HCT116 (cell line): ENCODE measurements at regions not wholly inside any gene's neighbourhood (a gene's known extent, or its start where the extent isn't known, plus 50 kb on each side); places are given as distances from the start of the nearest gene placed in this dataset.

Experiments used
- ATAC-seq: fragments of 200-7000 bp; cut with Tn5 transposase; 2 replicates; pipeline ENCODE4 v1.9.1; 2020; ENCODE audit warnings: mild to moderate bottlenecking, moderate library complexity
- BruUV-seq: library from RNA; stranded (reverse); fragments of 400-500 nt; replicated peaks from 2 replicates; lab custom pipeline; 2021; lab: Mats Ljungman, UMichigan
- CTCF ChIA-PET: fragments of 300-600 bp; sonication (Branson Sonifier 250); formaldehyde crosslinking; loops from one replicate; lab custom pipeline; 2021; ENCODE audit warnings: antibody characterized with exemption; lab: Charles Lee
- POLR2A ChIA-PET: fragments of 300-600, 350-600 bp; sonication (Branson Sonifier 250); formaldehyde crosslinking; loops from one replicate; lab custom pipeline; 2021; ENCODE audit warnings: antibody characterized with exemption; lab: Charles Lee
- RAD21 ChIA-PET, 2 experiments: fragments of 300-600 bp; sonication (Branson Sonifier 250); formaldehyde crosslinking; loops; one replicate each; lab custom pipeline; 2023; ENCODE audit warnings: low total read pairs in 2 of 2; ENCODE audit not compliant: uncharacterized antibody in 2 of 2, unreplicated experiment in 2 of 2, low non-redundant PET in 1 of 2; lab: Charles Lee
- DNase-seq: peaks from one replicate; pipeline ENCODE4 v3.0.0-alpha.2; 2010; ENCODE audit warnings: low read depth, low spot score
- H2AFZ ChIP-seq: fragments of 200-600 bp; shearing (Covaris generic), sonication (generic); 2 replicates; pipeline ENCODE4 v1.6.1; 2017; ENCODE audit warnings: low read depth, mixed run types, mixed read lengths, antibody characterized with exemption, low read length; ENCODE audit not compliant: poor library complexity, severe bottlenecking
- H3K27ac ChIP-seq: 2 replicates; pipeline ENCODE4 v1.5.1; 2012; ENCODE audit warnings: low read depth, low read length
- H3K27me3 ChIP-seq: fragments of 200-600 bp; sonication (generic); 2 replicates; pipeline ENCODE4 v1.6.1; 2016; ENCODE audit warnings: mixed run types, low read length, mixed read lengths; ENCODE audit not compliant: insufficient read depth
- H3K36me3 ChIP-seq, 2 experiments: fragments of 200-500 bp in 1 of 2; fragments of 200-600 bp in 1 of 2; sonication (Bioruptor generic) in 1 of 2; sonication (generic) in 1 of 2; 2 replicates each; pipeline versions ENCODE4 v1.5.1 to v1.6.1; 2014 to 2016; ENCODE audit warnings: low read length in 2 of 2, inconsistent platforms in 1 of 2, mixed read lengths in 1 of 2, mixed run types in 1 of 2; ENCODE audit not compliant: insufficient read depth in 2 of 2, control insufficient read depth in 1 of 2
- H3K4me1 ChIP-seq, 2 experiments: fragments of 200-600 bp in 1 of 2; sonication (generic) in 1 of 2; 2 replicates each; pipeline versions ENCODE4 v1.5.1 to v1.6.1; 2012 to 2017; ENCODE audit warnings: low read length in 2 of 2, inconsistent platforms in 1 of 2, mild to moderate bottlenecking in 1 of 2, mixed read lengths in 1 of 2, mixed run types in 1 of 2, moderate library complexity in 1 of 2; ENCODE audit not compliant: insufficient read depth in 2 of 2, control insufficient read depth in 1 of 2
- H3K4me2 ChIP-seq: fragments of 200-600 bp; sonication (generic); 2 replicates; pipeline ENCODE4 v1.6.1; 2017; ENCODE audit warnings: mixed run types, low read length, mixed read lengths
- H3K4me3 ChIP-seq, 2 experiments: fragments of 200-600 bp in 1 of 2; sonication (generic) in 1 of 2; replicated peaks in 1 of 2; 2 replicates each; pipeline ENCODE4 v1.5.1; 2011 to 2016; ENCODE audit warnings: low read length in 2 of 2, control low read depth in 1 of 2, low read depth in 1 of 2, mild to moderate bottlenecking in 1 of 2, mixed read lengths in 1 of 2, mixed run types in 1 of 2
- H3K79me2 ChIP-seq: fragments of 200-600 bp; sonication (generic); 2 replicates; pipeline ENCODE4 v1.6.1; 2017; ENCODE audit warnings: mild to moderate bottlenecking, mixed run types, low read length, moderate library complexity, mixed read lengths; ENCODE audit not compliant: insufficient read depth
- H3K9ac ChIP-seq: fragments of 200-600 bp; sonication (generic); 2 replicates; pipeline ENCODE4 v1.6.1; 2016; ENCODE audit warnings: low read length, mixed read lengths
- H3K9me2 ChIP-seq: fragments of 200-600 bp; sonication (generic), shearing (Covaris generic); 2 replicates; pipeline ENCODE4 v1.6.1; 2017; ENCODE audit warnings: mixed run types, mild to moderate bottlenecking, moderate library complexity; ENCODE audit not compliant: insufficient read depth
- H3K9me3 ChIP-seq, 2 experiments: fragments of 200-500 bp in 1 of 2; fragments of 200-600 bp in 1 of 2; sonication (Bioruptor generic) in 1 of 2; sonication (generic) in 1 of 2; 2 replicates each; pipeline ENCODE4 v1.6.1; 2014 to 2017; ENCODE audit warnings: low read length in 2 of 2, mixed read lengths in 2 of 2, inconsistent platforms in 1 of 2, low read depth in 1 of 2, mild to moderate bottlenecking in 1 of 2, mixed run types in 1 of 2, moderate library complexity in 1 of 2; ENCODE audit not compliant: control insufficient read depth in 1 of 2, insufficient read depth in 1 of 2
- H4K20me1 ChIP-seq: fragments of 200-600 bp; sonication (generic), shearing (Covaris generic); 2 replicates; pipeline ENCODE4 v1.6.1; 2017; ENCODE audit warnings: mixed run types, mild to moderate bottlenecking, moderate library complexity; ENCODE audit not compliant: insufficient read depth
- CBX3 ChIP-seq: IDR thresholded peaks from 2 replicates; pipeline ENCODE4 v1.6.1; 2012; ENCODE audit warnings: low read depth
- EGR1 ChIP-seq: IDR thresholded peaks from 2 replicates; pipeline ENCODE4 v1.6.1; 2012; ENCODE audit warnings: low read depth
- ELF1 ChIP-seq: IDR thresholded peaks from 2 replicates; pipeline ENCODE4 v1.6.1; 2012; ENCODE audit warnings: low read depth, borderline replicate concordance
- EZH2phosphoT487 ChIP-seq: fragments of 200-600 bp; IDR thresholded peaks from 2 replicates; pipeline ENCODE4 v1.6.1; 2018; ENCODE audit warnings: antibody characterized with exemption, borderline replicate concordance
- FOSL1 ChIP-seq: IDR thresholded peaks from 2 replicates; pipeline ENCODE4 v1.6.1; 2012; ENCODE audit warnings: low read depth
- JUND ChIP-seq: IDR thresholded peaks from 2 replicates; pipeline ENCODE4 v1.6.1; 2012
- MAX ChIP-seq: IDR thresholded peaks from 2 replicates; pipeline ENCODE4 v1.6.1; 2012
- POLR2A ChIP-seq: IDR thresholded peaks from 2 replicates; pipeline ENCODE4 v1.7.0; 2011; ENCODE audit warnings: borderline replicate concordance; ENCODE audit not compliant: insufficient read depth, insufficient read length; ENCODE audit errors: extremely low read depth
- SIN3A ChIP-seq: IDR thresholded peaks from 2 replicates; pipeline ENCODE4 v1.6.1; 2012; ENCODE audit warnings: low read depth
- TCF7L2 ChIP-seq: IDR thresholded peaks from 2 replicates; pipeline ENCODE4 v1.7.0; 2011; ENCODE audit warnings: borderline replicate concordance, inconsistent platforms; ENCODE audit not compliant: insufficient read depth, insufficient read length; ENCODE audit errors: extremely low read depth
- YY1 ChIP-seq: IDR thresholded peaks from 2 replicates; pipeline ENCODE4 v1.6.1; 2011; ENCODE audit warnings: low read length, low read depth, moderate library complexity, mild to moderate bottlenecking; ENCODE audit not compliant: insufficient replicate concordance; ENCODE audit errors: extremely low read depth
- ZBTB33 ChIP-seq: IDR thresholded peaks from 2 replicates; pipeline ENCODE4 v1.6.1; 2011; ENCODE audit warnings: mild to moderate bottlenecking, low read length, moderate library complexity; ENCODE audit not compliant: insufficient replicate concordance; ENCODE audit errors: extremely low read depth
- ZFX ChIP-seq: fragments of 450-650 bp; IDR thresholded peaks from 2 replicates; pipeline ENCODE4 v1.6.1; 2017
- ZNF274 ChIP-seq: fragments of 200-500 bp; sonication (Bioruptor generic); IDR thresholded peaks from 2 replicates; pipeline ENCODE4 v1.6.1; 2014; ENCODE audit warnings: mild to moderate bottlenecking, low read depth, low read length, inconsistent platforms
- intact Hi-C: fragments of 100-400 bp; cut with micrococcal nuclease; formaldehyde crosslinking; loops from 2 replicates; pipeline ENCODE4 v1.10.0; 2022

- Histone ChIP-seq H3K79me2 (no peaks in the 10 kb centered on the region), H4K20me1 (no peaks in the 10 kb centered on the region), H2AFZ (no peak overlapping the region), H3K4me1 (no peaks in the 10 kb centered on the region), H3K9ac (no peak overlapping the region), H3K27me3 (peaks cover 10% of the 10 kb centered on the region), H3K9me3 (no peaks in the 10 kb centered on the region), H3K27ac (no peak overlapping the region), H3K36me3 (no peaks in the 10 kb centered on the region), H3K4me2 (no peak overlapping the region), H3K4me3 (no peak overlapping the region), H3K9me2 (no peaks in the 10 kb centered on the region)
- POLR2A ChIA-PET, result no interaction called here
- TF ChIP-seq ZNF274 (no peak), ELF1 (no peak), MAX (no peak), YY1 (no peak), JUND (no peak), EZH2phosphoT487 (no peak), FOSL1 (no peak), SIN3A (no peak), EGR1 (no peak), TCF7L2 (no peak), ZFX (no peak), POLR2A (no peak), CBX3 (no peak), ZBTB33 (no peak)
- no TSS peak for BruUV-seq
- intact Hi-C loops, result no loop called here
- RAD21 ChIA-PET, result no interaction called here
- CTCF ChIA-PET, result no interaction called here
- DNase-seq (no peak), ATAC-seq (peak; percentile 46; the same call in 1 of the 2 replicates)
Measured at GRCh38 chr20:59385480-59385879, 85.1 kb downstream of the EDN3 start.
